ENCODE measurements at regions not wholly inside any gene's neighbourhood (a gene's known extent, or its start where the extent isn't known, plus 50 kb on each side); places are given as distances from the start of the nearest gene placed in this dataset.

- no peak for TF ChIP-seq POLR2A (IDR thresholded peaks at IDR 0.05; ENCODE audit: low read depth, low read length)
- no peak for TF ChIP-seq CTCF (IDR thresholded peaks at IDR 0.05; ENCODE audit: extremely low read depth in 1 of 2, insufficient read depth in 1 of 2, low read depth in 1 of 2, low read length in 2 of 2)
- TF ChIP-seq MYC (IDR thresholded peaks at IDR 0.05; ENCODE audit: low read depth, low read length): no peak
- no peak for TF ChIP-seq EZH2 (IDR thresholded peaks at IDR 0.05; ENCODE audit: borderline replicate concordance, low read depth, low read length, severe bottlenecking)
- no peaks in the 10 kb centered on the region for H3K9me1 ChIP-seq (replicated peaks; ENCODE audit: control insufficient read depth, extremely low read depth, insufficient read depth, low read length)
- H3K36me3 ChIP-seq (ENCODE audit: control insufficient read depth in 2 of 2, extremely low read depth in 1 of 2, insufficient read depth in 2 of 2, low read length in 2 of 2): no peaks in the 10 kb centered on the region
- intact Hi-C loops (cut with micrococcal nuclease): no loop called here
- no peak for FAIRE-seq
- no peak overlapping the region for H3K9ac ChIP-seq (replicated peaks; ENCODE audit: extremely low read depth, insufficient read depth, low read length)
- no peak overlapping the region for H3K4me2 ChIP-seq (ENCODE audit: insufficient read depth, low read length)
- dilution Hi-C loops (cut with MboI; ENCODE audit: extremely low pct_ligation_motif_present, low sequenced_read_pairs): no loop called here
- H3K4me1 ChIP-seq (ENCODE audit: control insufficient read depth, extremely low read depth, insufficient read depth, low read length): no peaks in the 10 kb centered on the region
- no peak for DNase-seq (ENCODE audit: low read depth, low spot score)
- BruUV-seq (replicated peaks): no TSS peak
- no peaks in the 10 kb centered on the region for H3K27me3 ChIP-seq (ENCODE audit: control insufficient read depth in 2 of 2, insufficient read depth in 2 of 2, low read length in 2 of 2)
- no peak overlapping the region for H3K27ac ChIP-seq (ENCODE audit: insufficient read depth, low read depth, low read length)
- POLR2A ChIA-PET: no interaction called here
- peaks cover 8% of the 10 kb centered on the region for H3K9me3 ChIP-seq (replicated peaks; ENCODE audit: control insufficient read depth, insufficient read depth, low read length)
- CTCF ChIA-PET: interaction anchor here (1.4 kb wide), 1 partner anchor 9 kb away, joined by 3 read pairs; no protein-coding TSS in a partner anchor
- H2AFZ ChIP-seq (ENCODE audit: low read depth, low read length): no peak overlapping the region
- H4K20me1 ChIP-seq (replicated peaks; ENCODE audit: control insufficient read depth, extremely low read depth, insufficient read depth, low read length): no peaks in the 10 kb centered on the region
- H3K4me3 ChIP-seq (replicated peaks in 1 of 3; ENCODE audit: insufficient read depth in 1 of 3, low read depth in 1 of 3, low read length in 3 of 3): no peak overlapping the region
- no peaks in the 10 kb centered on the region for H3K79me2 ChIP-seq (ENCODE audit: control insufficient read depth, insufficient read depth, low read length)
Observed at GRCh38 chr14:98234208-98234607, 1037.8 kb downstream of the BCL11B start.

- dilution Hi-C loops (cut with MboI; ENCODE audit: extremely low pct_ligation_motif_present, low sequenced_read_pairs) (no loop called here), intact Hi-C loops (cut with micrococcal nuclease) (no loop called here)
- Histone ChIP-seq H3K36me3 (ENCODE audit: control insufficient read depth in 2 of 2, extremely low read depth in 1 of 2, insufficient read depth in 2 of 2, low read length in 2 of 2) (no peaks in the 10 kb centered on the region), H3K9me3 (replicated peaks; ENCODE audit: control insufficient read depth, insufficient read depth, low read length) (peaks cover 8% of the 10 kb centered on the region), H3K4me2 (ENCODE audit: insufficient read depth, low read length) (no peak overlapping the region), H2AFZ (ENCODE audit: low read depth, low read length) (no peak overlapping the region), H3K4me3 (replicated peaks in 1 of 3; ENCODE audit: insufficient read depth in 1 of 3, low read depth in 1 of 3, low read length in 3 of 3) (no peak overlapping the region), H3K27me3 (ENCODE audit: control insufficient read depth in 2 of 2, insufficient read depth in 2 of 2, low read length in 2 of 2) (no peaks in the 10 kb centered on the region), H3K4me1 (ENCODE audit: control insufficient read depth, extremely low read depth, insufficient read depth, low read length) (no peaks in the 10 kb centered on the region), H3K79me2 (ENCODE audit: control insufficient read depth, insufficient read depth, low read length) (no peaks in the 10 kb centered on the region), H4K20me1 (replicated peaks; ENCODE audit: control insufficient read depth, extremely low read depth, insufficient read depth, low read length) (no peaks in the 10 kb centered on the region), H3K9me1 (replicated peaks; ENCODE audit: control insufficient read depth, extremely low read depth, insufficient read depth, low read length) (no peaks in the 10 kb centered on the region), H3K9ac (replicated peaks; ENCODE audit: extremely low read depth, insufficient read depth, low read length) (no peak overlapping the region), H3K27ac (ENCODE audit: insufficient read depth, low read depth, low read length) (no peak overlapping the region)
- POLR2A ChIA-PET: no interaction called here
- CTCF ChIA-PET: no interaction called here
- BruUV-seq (replicated peaks): no TSS peak
- TF ChIP-seq GATA2 (IDR thresholded peaks at IDR 0.05; ENCODE audit: insufficient read depth, insufficient read length, low read depth, low read length): no peak
- no peak for TF ChIP-seq EZH2 (IDR thresholded peaks at IDR 0.05; ENCODE audit: borderline replicate concordance, low read depth, low read length, severe bottlenecking)
- FAIRE-seq: no peak
- DNase-seq (ENCODE audit: low read depth, low spot score): no peak
Observed at GRCh38 chr14:98236314-98236713, 1035.7 kb downstream of the BCL11B start.
